Large intestine (tissue), 3 donors: ENCODE measurements at regions not wholly inside any gene's neighbourhood (a gene's known extent, or its start where the extent isn't known, plus 50 kb on each side); places are given as distances from the start of the nearest gene placed in this dataset.

ENCODE experiments used
- DNase-seq, 2 donors: peaks; one replicate each; pipeline versions ENCODE4 v3.0.0 to v3.0.0-alpha.2; 2013
- H3K27ac ChIP-seq: one replicate; pipeline ENCODE4 v1.5.1; 2013; ENCODE audit warnings: low read length
- H3K27me3 ChIP-seq: 2 replicates; pipeline ENCODE4 v1.6.1; 2013; ENCODE audit warnings: low read length; ENCODE audit not compliant: control insufficient read depth, insufficient read depth
- H3K36me3 ChIP-seq: 2 replicates; pipeline ENCODE4 v1.6.1; 2013; ENCODE audit warnings: low read length; ENCODE audit not compliant: control insufficient read depth, insufficient read depth
- H3K4me1 ChIP-seq: one replicate; pipeline ENCODE4 v1.6.1; 2013; ENCODE audit warnings: low read length; ENCODE audit not compliant: control insufficient read depth, insufficient read depth
- H3K4me3 ChIP-seq: one replicate; pipeline ENCODE4 v1.5.1; 2013; ENCODE audit warnings: low read length
- H3K9me3 ChIP-seq: one replicate; pipeline ENCODE4 v1.6.1; 2013; ENCODE audit warnings: mild to moderate bottlenecking, low read depth, low read length, moderate library complexity; ENCODE audit not compliant: control insufficient read depth
- WGBS: methylation state at CpG from one replicate; pipeline ENCODE4 v1.1.5; 2013; ENCODE audit warnings: low lambda C conversion rate; ENCODE audit not compliant: insufficient coverage; 5-methylcytosine and 5-hydroxymethylcytosine counted together

- whole genome bisulfite sequencing = no CpG with 5 or more reads among the region's 3 CpGs
- DNase-seq = no peak
- Histone ChIP-seq H3K27ac (no peak overlapping the region), H3K27me3 (no peaks in the 10 kb centered on the region), H3K36me3 (no peaks in the 10 kb centered on the region), H3K4me1 (no peaks in the 10 kb centered on the region), H3K4me3 (no peak overlapping the region), H3K9me3 (no peaks in the 10 kb centered on the region)
Measured at GRCh38 chr15:94927003-94927402, 695.6 kb downstream of the MCTP2 start.

- no peak overlapping the region for H3K4me3 ChIP-seq
- H3K27me3 ChIP-seq = no peaks in the 10 kb centered on the region
- H3K4me1 ChIP-seq = no peaks in the 10 kb centered on the region
- H3K36me3 ChIP-seq = no peaks in the 10 kb centered on the region
- DNase-seq = no peak
- 100% methylated on average over 1 of the region's 3 CpGs for WGBS
- no peaks in the 10 kb centered on the region for H3K9me3 ChIP-seq
- no peak overlapping the region for H3K27ac ChIP-seq
Measured at GRCh38 chr15:94929282-94929681, 697.9 kb downstream of the MCTP2 start.

GRCh38 chr15:94930441-94930840 lies 699.1 kb downstream of the MCTP2 start:
- Histone ChIP-seq H3K4me1 (no peaks in the 10 kb centered on the region), H3K27ac (no peak overlapping the region), H3K27me3 (no peaks in the 10 kb centered on the region), H3K9me3 (no peaks in the 10 kb centered on the region), H3K4me3 (no peak overlapping the region), H3K36me3 (no peaks in the 10 kb centered on the region)
- WGBS = 100% methylated on average over 2 of the region's 4 CpGs
- no peak for DNase-seq

- DNase-seq = no peak
- WGBS = no CpG with 5 or more reads among the region's 4 CpGs
Measured at GRCh38 chr15:94930960-94931359, 699.6 kb downstream of the MCTP2 start.

GRCh38 chr15:94934440-94934839 lies 703.1 kb downstream of the MCTP2 start:
- H3K27ac ChIP-seq = no peak overlapping the region
- no peaks in the 10 kb centered on the region for H3K9me3 ChIP-seq
- no peak overlapping the region for H3K4me3 ChIP-seq
- no peaks in the 10 kb centered on the region for H3K27me3 ChIP-seq
- WGBS = no CpG with 5 or more reads among the region's 3 CpGs
- no peak for DNase-seq
- no peaks in the 10 kb centered on the region for H3K36me3 ChIP-seq
- no peaks in the 10 kb centered on the region for H3K4me1 ChIP-seq

More at GRCh38 chr15:94930960-94931359, 699.6 kb downstream of the MCTP2 start:
- no peaks in the 10 kb centered on the region for H3K27me3 ChIP-seq
- no peaks in the 10 kb centered on the region for H3K36me3 ChIP-seq
- H3K4me3 ChIP-seq = no peak overlapping the region
- H3K27ac ChIP-seq = no peak overlapping the region
- no peaks in the 10 kb centered on the region for H3K9me3 ChIP-seq
- no peaks in the 10 kb centered on the region for H3K4me1 ChIP-seq

- WGBS = 67% methylated on average over 1 of the region's 2 CpGs
Measured at GRCh38 chr15:94937242-94937641, 705.9 kb downstream of the MCTP2 start.

GRCh38 chr15:94943888-94944287 lies 712.5 kb downstream of the MCTP2 start:
- no peak for DNase-seq
- no peak overlapping the region for H3K27ac ChIP-seq
- no peak overlapping the region for H3K4me3 ChIP-seq
- no peaks in the 10 kb centered on the region for H3K27me3 ChIP-seq
- H3K4me1 ChIP-seq = no peaks in the 10 kb centered on the region
- H3K9me3 ChIP-seq = no peaks in the 10 kb centered on the region
- H3K36me3 ChIP-seq = no peaks in the 10 kb centered on the region

More at GRCh38 chr15:94937242-94937641, 705.9 kb downstream of the MCTP2 start:
- Histone ChIP-seq H3K4me1 (no peaks in the 10 kb centered on the region), H3K36me3 (no peaks in the 10 kb centered on the region), H3K27ac (no peak overlapping the region), H3K9me3 (no peaks in the 10 kb centered on the region), H3K4me3 (no peak overlapping the region), H3K27me3 (no peaks in the 10 kb centered on the region)
- DNase-seq = no peak

GRCh38 chr15:94951538-94951937 lies 720.2 kb downstream of the MCTP2 start:
- Histone ChIP-seq H3K4me1 (no peaks in the 10 kb centered on the region), H3K27me3 (no peaks in the 10 kb centered on the region), H3K9me3 (no peaks in the 10 kb centered on the region), H3K4me3 (no peak overlapping the region), H3K36me3 (no peaks in the 10 kb centered on the region), H3K27ac (no peak overlapping the region)
- DNase-seq = no peak
- no CpG with 5 or more reads among the region's 2 CpGs for WGBS

- H3K36me3 ChIP-seq = no peaks in the 10 kb centered on the region
- H3K4me1 ChIP-seq = no peaks in the 10 kb centered on the region
- no peak overlapping the region for H3K27ac ChIP-seq
- no peak overlapping the region for H3K4me3 ChIP-seq
- no peaks in the 10 kb centered on the region for H3K9me3 ChIP-seq
- no peak for DNase-seq
- no peaks in the 10 kb centered on the region for H3K27me3 ChIP-seq
Measured at GRCh38 chr15:94963953-94964352, 732.6 kb downstream of the MCTP2 start.

- no peak overlapping the region for H3K4me3 ChIP-seq
- no peaks in the 10 kb centered on the region for H3K4me1 ChIP-seq
- WGBS = 100% methylated on average over 1 of the region's 3 CpGs
- no peak overlapping the region for H3K27ac ChIP-seq
- no peaks in the 10 kb centered on the region for H3K9me3 ChIP-seq
- no peaks in the 10 kb centered on the region for H3K36me3 ChIP-seq
- no peaks in the 10 kb centered on the region for H3K27me3 ChIP-seq
- no peak for DNase-seq
Measured at GRCh38 chr15:94965593-94965992, 734.2 kb downstream of the MCTP2 start.

GRCh38 chr15:94968133-94968532 lies 736.8 kb downstream of the MCTP2 start:
- no peak for DNase-seq
- no peak overlapping the region for H3K4me3 ChIP-seq
- no peaks in the 10 kb centered on the region for H3K27me3 ChIP-seq
- no peaks in the 10 kb centered on the region for H3K9me3 ChIP-seq
- H3K36me3 ChIP-seq = no peaks in the 10 kb centered on the region
- no peaks in the 10 kb centered on the region for H3K4me1 ChIP-seq
- WGBS = 60% methylated on average over 1 of the region's 5 CpGs
- no peak overlapping the region for H3K27ac ChIP-seq
